DND-41 (cell line): ENCODE measurements at regions not wholly inside any gene's neighbourhood (a gene's known extent, or its start where the extent isn't known, plus 50 kb on each side); places are given as distances from the start of the nearest gene placed in this dataset.

Experiments used
- ATAC-seq: fragments of 200-7000 bp; cut with Tn5 transposase; 3 replicates; pipeline ENCODE4 v1.9.1; 2021; ENCODE audit warnings: low read depth; ENCODE audit not compliant: insufficient read depth
- DNase-seq: peaks from one replicate; pipeline ENCODE4 v3.0.0-alpha.2; 2020
- H2AFZ ChIP-seq: 2 replicates; pipeline ENCODE4 v1.6.0; 2012; ENCODE audit warnings: low read depth, low read length
- H3K27ac ChIP-seq: 2 replicates; pipeline ENCODE4 v1.5.1; 2012; ENCODE audit warnings: low read length, inconsistent platforms
- H3K27me3 ChIP-seq: fragments of 200-600 bp; sonication (generic); 2 replicates; pipeline ENCODE4 v1.6.0; 2012; ENCODE audit warnings: low read length, mild to moderate bottlenecking, inconsistent platforms; ENCODE audit not compliant: insufficient read depth, poor library complexity
- H3K36me3 ChIP-seq: 2 replicates; pipeline ENCODE4 v1.5.1; 2012; ENCODE audit warnings: low read length, inconsistent platforms; ENCODE audit not compliant: insufficient read depth
- H3K4me1 ChIP-seq: 2 replicates; pipeline ENCODE4 v1.5.1; 2012; ENCODE audit warnings: mild to moderate bottlenecking, low read length; ENCODE audit not compliant: insufficient read depth
- H3K4me2 ChIP-seq: 2 replicates; pipeline ENCODE4 v1.6.0; 2012; ENCODE audit warnings: mild to moderate bottlenecking, moderate library complexity, low read length, inconsistent platforms; ENCODE audit not compliant: insufficient read depth
- H3K4me3 ChIP-seq, 2 experiments: fragments of 200-600 bp in 1 of 2; shearing (Covaris generic) in 1 of 2; 2 replicates each; pipeline ENCODE4 v1.5.1; 2012 to 2016; ENCODE audit warnings: inconsistent platforms in 2 of 2, low read length in 2 of 2, mild to moderate bottlenecking in 2 of 2, low read depth in 1 of 2, moderate library complexity in 1 of 2
- H3K79me2 ChIP-seq: 2 replicates; pipeline ENCODE4 v1.6.0; 2012; ENCODE audit warnings: low read length, inconsistent platforms; ENCODE audit not compliant: insufficient read depth
- H3K9ac ChIP-seq: 2 replicates; pipeline ENCODE4 v1.6.0; 2012; ENCODE audit warnings: low read depth, mild to moderate bottlenecking, inconsistent platforms, low read length, moderate library complexity
- H3K9me3 ChIP-seq: 2 replicates; pipeline ENCODE4 v1.5.1; 2012; ENCODE audit warnings: low read length, moderate library complexity, mild to moderate bottlenecking, inconsistent platforms; ENCODE audit not compliant: insufficient read depth, severe bottlenecking
- H4K20me1 ChIP-seq: 2 replicates; pipeline ENCODE4 v1.6.0; 2012; ENCODE audit warnings: low read length; ENCODE audit not compliant: insufficient read depth
- EZH2 ChIP-seq: IDR thresholded peaks from 3 replicates; pipeline ENCODE4 v1.6.1; 2012; ENCODE audit warnings: borderline replicate concordance, low read depth, mild to moderate bottlenecking, moderate library complexity, low read length, inconsistent platforms; ENCODE audit not compliant: severe bottlenecking
- TF ChIP-seq, protein P1 (sequence below): IDR thresholded peaks from 2 replicates; pipeline ENCODE4 v1.5.1; 2012; ENCODE audit warnings: borderline replicate concordance, low read length, moderate library complexity, mild to moderate bottlenecking; ENCODE audit not compliant: poor library complexity, severe bottlenecking; ENCODE audit errors: extremely low read depth

- Histone ChIP-seq H4K20me1 (no peaks in the 10 kb centered on the region), H3K36me3 (no peaks in the 10 kb centered on the region), H3K4me1 (no peaks in the 10 kb centered on the region; the same call in 1 of the 2 replicates), H3K9ac (no peak overlapping the region), H3K79me2 (no peaks in the 10 kb centered on the region), H3K4me2 (no peak overlapping the region), H3K27ac (no peak overlapping the region), H2AFZ (no peak overlapping the region), H3K9me3 (no peaks in the 10 kb centered on the region), H3K4me3 (no peak overlapping the region), H3K27me3 (no peaks in the 10 kb centered on the region)
- no peak for TF ChIP-seq EZH2
- TF ChIP-seq, protein P1, sequence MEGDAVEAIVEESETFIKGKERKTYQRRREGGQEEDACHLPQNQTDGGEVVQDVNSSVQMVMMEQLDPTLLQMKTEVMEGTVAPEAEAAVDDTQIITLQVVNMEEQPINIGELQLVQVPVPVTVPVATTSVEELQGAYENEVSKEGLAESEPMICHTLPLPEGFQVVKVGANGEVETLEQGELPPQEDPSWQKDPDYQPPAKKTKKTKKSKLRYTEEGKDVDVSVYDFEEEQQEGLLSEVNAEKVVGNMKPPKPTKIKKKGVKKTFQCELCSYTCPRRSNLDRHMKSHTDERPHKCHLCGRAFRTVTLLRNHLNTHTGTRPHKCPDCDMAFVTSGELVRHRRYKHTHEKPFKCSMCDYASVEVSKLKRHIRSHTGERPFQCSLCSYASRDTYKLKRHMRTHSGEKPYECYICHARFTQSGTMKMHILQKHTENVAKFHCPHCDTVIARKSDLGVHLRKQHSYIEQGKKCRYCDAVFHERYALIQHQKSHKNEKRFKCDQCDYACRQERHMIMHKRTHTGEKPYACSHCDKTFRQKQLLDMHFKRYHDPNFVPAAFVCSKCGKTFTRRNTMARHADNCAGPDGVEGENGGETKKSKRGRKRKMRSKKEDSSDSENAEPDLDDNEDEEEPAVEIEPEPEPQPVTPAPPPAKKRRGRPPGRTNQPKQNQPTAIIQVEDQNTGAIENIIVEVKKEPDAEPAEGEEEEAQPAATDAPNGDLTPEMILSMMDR = no peak
- ATAC-seq (no peak), DNase-seq (no peak)
These were observed 212.7 kb downstream of the ESM1 start for GRCh38 chr5:54772684-54773083.

GRCh38 chr5:54772231-54772630 lies 213.2 kb downstream of the ESM1 start:
- H3K4me3 ChIP-seq = no peak overlapping the region
- H3K4me1 ChIP-seq = no peaks in the 10 kb centered on the region; the same call in 1 of the 2 replicates
- no peak overlapping the region for H3K4me2 ChIP-seq
- H4K20me1 ChIP-seq = no peaks in the 10 kb centered on the region
- no peaks in the 10 kb centered on the region for H3K27me3 ChIP-seq
- no peaks in the 10 kb centered on the region for H3K9me3 ChIP-seq
- H3K9ac ChIP-seq = no peak overlapping the region
- H3K79me2 ChIP-seq = no peaks in the 10 kb centered on the region
- no peak for ATAC-seq
- TF ChIP-seq, protein P1 = no peak
- no peak for TF ChIP-seq EZH2
- no peak overlapping the region for H2AFZ ChIP-seq
- H3K27ac ChIP-seq = no peak overlapping the region
- H3K36me3 ChIP-seq = no peaks in the 10 kb centered on the region
- DNase-seq = no peak

GRCh38 chr5:54769746-54770145 lies 215.6 kb downstream of the ESM1 start:
- H3K4me2 ChIP-seq = no peak overlapping the region
- TF ChIP-seq EZH2 = no peak
- TF ChIP-seq, protein P1 = no peak
- no peaks in the 10 kb centered on the region for H3K79me2 ChIP-seq
- H3K4me1 ChIP-seq = no peaks in the 10 kb centered on the region; the same call in 1 of the 2 replicates
- H3K4me3 ChIP-seq = no peak overlapping the region
- no peak for ATAC-seq
- H3K27me3 ChIP-seq = no peaks in the 10 kb centered on the region
- H3K27ac ChIP-seq = no peak overlapping the region
- no peaks in the 10 kb centered on the region for H3K9me3 ChIP-seq
- H4K20me1 ChIP-seq = no peaks in the 10 kb centered on the region
- no peak overlapping the region for H3K9ac ChIP-seq
- no peaks in the 10 kb centered on the region for H3K36me3 ChIP-seq
- H2AFZ ChIP-seq = no peak overlapping the region
- DNase-seq = no peak

DNA sequence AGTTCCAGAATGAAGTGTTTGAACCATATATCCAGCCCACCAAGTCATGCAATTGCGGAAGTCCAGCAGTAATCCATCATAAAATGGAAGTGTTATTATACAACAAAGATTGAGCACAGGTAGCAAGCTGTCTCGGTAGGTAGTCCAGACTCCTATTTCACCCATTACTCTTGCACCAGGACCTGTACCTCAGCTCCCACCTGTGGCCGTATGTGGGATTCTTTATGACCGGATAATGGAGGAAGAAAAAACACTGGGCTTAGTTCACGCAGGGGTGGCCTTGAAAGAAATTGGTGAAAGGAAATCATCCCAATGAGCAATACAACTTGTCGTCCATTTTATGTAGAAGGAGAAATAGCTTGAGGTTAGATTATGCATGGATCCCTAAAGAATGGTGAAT lies 216.3 kb downstream of the ESM1 start:
- Histone ChIP-seq H3K9ac (no peak overlapping the region), H2AFZ (no peak overlapping the region), H3K9me3 (no peaks in the 10 kb centered on the region), H3K4me3 (no peak overlapping the region), H3K79me2 (no peaks in the 10 kb centered on the region), H4K20me1 (no peaks in the 10 kb centered on the region), H3K27me3 (no peaks in the 10 kb centered on the region), H3K36me3 (no peaks in the 10 kb centered on the region), H3K4me1 (no peaks in the 10 kb centered on the region; the same call in 1 of the 2 replicates), H3K27ac (no peak overlapping the region), H3K4me2 (no peak overlapping the region)
- DNase-seq (no peak), ATAC-seq (no peak)
- no peak for TF ChIP-seq EZH2
- TF ChIP-seq, protein P1 = no peak
